ENCODE measurements at regions not wholly inside any gene's neighbourhood (a gene's known extent, or its start where the extent isn't known, plus 50 kb on each side); places are given as distances from the start of the nearest gene placed in this dataset.

GRCh38 chr10:88126699-88127098 is 263.3 kb downstream of the PTEN start:
- no peak for DNase-seq (ENCODE audit: low spot score)

GRCh38 chr10:88127269-88127668 is 263.8 kb downstream of the PTEN start:
- no peak for DNase-seq (ENCODE audit: low spot score)

GRCh38 chr10:88127766-88128165 is 264.3 kb downstream of the PTEN start:
- DNase-seq (ENCODE audit: low spot score), result no peak

DNA sequence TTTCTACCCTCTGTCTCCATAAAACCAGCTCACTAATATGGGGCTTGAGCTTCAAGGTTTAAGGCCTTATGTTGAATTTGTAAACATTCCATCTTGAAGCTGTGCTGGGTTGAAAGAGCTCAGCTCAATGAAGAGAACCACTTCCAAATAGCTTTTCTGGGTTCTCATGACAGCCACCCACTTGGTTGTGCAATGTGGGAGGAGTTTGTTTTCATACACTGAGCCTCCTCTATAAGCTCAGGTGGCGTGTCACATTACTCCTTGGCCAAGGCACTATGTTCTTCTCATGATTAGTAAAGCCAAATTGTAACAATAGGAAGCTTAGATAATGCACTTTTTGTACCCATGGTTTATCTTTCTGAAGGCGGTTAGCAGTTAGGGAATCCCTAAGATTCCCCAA is 265.6 kb downstream of the PTEN start:
- no peak for DNase-seq (ENCODE audit: low spot score)

DNA sequence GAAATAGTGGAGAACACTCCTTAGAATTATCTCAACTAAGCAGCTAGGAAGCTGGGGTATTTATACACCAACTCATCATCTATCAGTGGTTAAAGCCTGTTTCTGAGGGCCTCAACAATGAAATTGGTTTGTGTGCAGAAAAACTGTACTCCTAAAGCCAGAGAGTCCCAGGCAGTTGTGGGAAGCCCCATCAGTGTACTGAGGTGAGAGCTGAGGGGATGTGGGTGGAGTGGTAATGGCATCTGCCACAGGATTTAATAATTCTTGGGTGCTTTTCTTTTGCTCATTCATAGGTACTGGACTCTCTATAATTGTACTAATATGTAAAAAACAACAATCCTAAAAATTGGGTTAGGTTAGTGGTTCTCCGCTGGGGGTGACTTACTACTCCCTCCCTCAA is 267.5 kb downstream of the PTEN start:
- no peak for DNase-seq (ENCODE audit: low spot score)

- DNase-seq (ENCODE audit: low spot score), result peak; percentile 39
Measured at GRCh38 chr10:88131511-88132139, 268.2 kb downstream of the PTEN start.

- DNase-seq (ENCODE audit: low spot score), result no peak
Measured at GRCh38 chr10:88136712-88137111, 273.3 kb downstream of the PTEN start.

DNA sequence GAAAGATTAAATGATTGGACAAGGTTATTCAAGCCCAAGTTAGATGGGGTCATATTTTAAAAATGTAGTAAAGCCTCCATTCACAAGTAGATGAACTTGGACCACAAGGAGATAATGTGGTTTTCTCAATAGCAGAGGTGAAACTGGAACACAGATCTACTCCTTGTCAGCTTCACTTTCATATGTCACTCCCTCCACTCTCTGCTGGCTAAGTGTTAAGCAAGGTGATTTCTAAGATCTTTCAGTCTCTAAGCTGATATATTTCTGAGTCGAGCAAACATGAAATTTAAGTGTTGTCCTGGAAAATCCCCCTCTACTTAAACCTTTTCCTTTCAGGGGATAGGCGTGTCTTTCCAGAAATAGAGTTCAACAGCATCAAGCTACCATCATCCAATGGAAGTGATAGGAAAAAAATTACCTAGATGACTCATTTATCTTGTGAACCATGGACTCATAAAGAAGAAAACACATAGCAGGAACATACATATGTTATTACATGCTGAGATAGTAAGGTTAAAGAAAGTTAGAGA is 275.0 kb downstream of the PTEN start:
- no peak for DNase-seq (ENCODE audit: low spot score)

GRCh38 chr10:88147000-88147798 is 283.8 kb downstream of the PTEN start:
- no peak for DNase-seq (ENCODE audit: low spot score)

DNA sequence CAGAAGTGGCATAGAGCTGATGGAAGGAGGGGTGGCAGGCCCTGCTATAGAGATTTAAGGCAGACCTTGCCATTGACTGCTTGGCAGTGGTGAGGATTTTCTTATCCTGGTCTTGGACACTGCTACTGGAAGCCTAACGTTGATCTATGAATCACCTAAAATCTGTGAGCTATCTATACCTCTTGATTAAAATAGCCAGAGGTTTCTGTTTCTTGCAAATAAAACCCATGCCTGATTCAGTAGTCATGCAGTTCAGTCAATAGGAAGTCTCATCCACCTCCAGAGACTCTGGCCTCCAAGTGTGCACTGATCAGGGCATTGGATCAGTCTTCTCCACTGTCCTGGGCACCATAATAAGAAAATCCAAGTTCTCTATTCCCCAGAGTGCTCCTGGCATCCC is 286.5 kb downstream of the PTEN start:
- no peak for DNase-seq (ENCODE audit: low spot score)

GRCh38 chr10:88150339-88150738 is 286.9 kb downstream of the PTEN start:
- DNase-seq (ENCODE audit: low spot score), result no peak

DNA sequence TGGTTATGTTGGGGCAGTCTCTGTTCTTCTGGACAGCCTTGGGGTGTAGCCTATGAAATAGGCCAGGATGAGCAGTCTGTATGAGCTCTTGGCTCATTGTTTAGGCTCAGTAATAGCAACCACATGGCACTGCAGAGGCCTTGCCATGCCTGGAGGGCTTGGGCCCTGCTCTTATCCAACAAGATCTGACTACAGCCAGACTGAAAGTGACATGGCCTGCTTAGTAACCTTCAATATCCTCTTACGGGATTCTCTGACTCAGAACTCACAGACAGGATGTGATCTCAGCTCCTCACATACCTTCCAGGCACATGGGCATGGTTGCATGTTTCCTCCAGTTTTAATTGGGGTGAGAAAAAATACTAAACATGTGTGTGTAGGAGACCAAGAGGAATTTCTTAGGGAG is 289.3 kb downstream of the PTEN start:
- DNase-seq (ENCODE audit: low spot score), result peak; percentile 11

- no peak for DNase-seq (ENCODE audit: low spot score)
Measured at GRCh38 chr10:88154596-88155250, 291.3 kb downstream of the PTEN start.

DNA sequence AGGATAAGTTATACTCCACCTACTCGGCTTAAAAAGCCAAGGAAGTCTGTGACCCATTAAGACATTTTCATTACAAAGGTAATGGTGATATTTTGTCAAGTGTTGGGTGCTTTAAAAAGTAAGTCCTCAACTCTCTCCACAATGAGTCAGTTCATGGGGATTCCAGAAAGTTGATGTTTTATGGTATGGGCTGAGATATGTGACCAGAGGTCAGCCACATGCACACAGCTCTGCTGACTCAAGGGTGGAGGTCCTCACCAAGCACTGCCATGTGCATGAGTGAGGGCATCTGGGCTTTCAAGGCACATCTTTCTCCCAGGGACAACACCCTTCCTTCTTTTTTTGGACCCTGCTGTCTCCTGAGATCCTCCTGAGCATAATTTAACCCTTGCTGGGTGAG is 292.9 kb downstream of the PTEN start:
- no peak for DNase-seq (ENCODE audit: low spot score)

DNA sequence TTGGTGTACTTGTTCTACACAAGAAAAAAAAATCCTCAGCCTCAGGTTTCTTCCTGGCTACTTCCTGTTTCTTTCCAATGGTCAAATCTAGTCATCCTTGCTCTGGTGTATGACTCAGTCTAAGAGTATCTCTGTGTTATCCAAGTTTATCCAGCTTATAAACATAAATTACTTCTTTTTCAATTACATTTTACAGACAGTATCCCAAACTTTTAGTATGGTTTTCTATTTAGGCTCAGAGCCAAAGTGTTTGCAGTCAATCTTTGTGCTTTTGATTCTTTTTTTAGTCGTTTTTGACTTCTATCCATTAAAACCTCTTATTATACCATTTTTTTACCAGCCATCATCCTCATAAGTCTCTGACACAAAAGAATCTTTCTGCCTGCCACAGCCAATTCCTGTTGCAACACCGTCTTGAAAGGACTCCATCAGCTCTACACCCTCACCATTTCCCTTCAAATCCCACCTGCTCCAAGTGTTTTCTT is 294.6 kb downstream of the PTEN start:
- DNase-seq (ENCODE audit: low spot score), result no peak

- DNase-seq (ENCODE audit: low spot score), result no peak
Measured at GRCh38 chr10:88158526-88159122, 295.2 kb downstream of the PTEN start.

GRCh38 chr10:88159127-88159829 is 295.9 kb downstream of the PTEN start:
- DNase-seq (ENCODE audit: low spot score), result no peak

DNA sequence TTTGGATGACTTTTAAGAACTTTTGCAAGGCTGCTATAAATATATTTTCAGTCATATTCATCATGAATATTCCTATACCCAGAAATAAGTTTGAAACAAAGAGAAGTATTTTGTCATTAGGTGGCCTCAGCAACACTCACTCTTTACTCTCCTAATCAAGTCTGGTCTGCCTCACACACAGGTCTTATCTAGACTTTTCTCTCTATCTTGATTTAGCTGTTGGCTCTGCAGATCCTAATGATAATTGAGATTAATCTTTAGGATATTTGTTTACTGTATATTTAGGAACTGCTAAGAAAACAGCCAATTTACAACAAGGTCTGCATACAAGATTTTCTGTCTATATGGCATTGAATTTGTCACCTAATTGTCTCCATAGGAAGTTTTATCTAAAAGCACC is 297.6 kb downstream of the PTEN start:
- DNase-seq (ENCODE audit: low spot score), result no peak

DNA sequence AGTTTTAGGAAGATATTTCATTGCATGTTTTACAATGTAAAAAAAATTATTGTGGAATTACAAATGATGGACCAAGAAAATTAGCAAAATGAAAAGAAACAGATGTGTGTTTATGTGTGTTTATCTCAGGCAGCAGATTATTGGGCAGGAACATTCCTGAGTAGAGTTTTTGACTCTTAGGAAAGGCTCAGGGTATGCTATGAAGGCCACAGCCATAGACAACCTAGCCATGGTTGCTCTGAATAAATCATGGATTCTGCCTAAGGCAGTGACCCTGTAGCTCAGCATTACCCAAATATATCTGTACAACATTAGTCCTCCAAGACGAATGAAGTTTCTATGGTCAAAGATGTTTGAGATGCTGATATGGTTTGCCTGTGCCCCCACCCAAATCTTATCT is 298.3 kb downstream of the PTEN start:
- DNase-seq (ENCODE audit: low spot score), result no peak

- DNase-seq (ENCODE audit: low spot score), result no peak
Measured at GRCh38 chr10:88162852-88163251, 299.4 kb downstream of the PTEN start.

GRCh38 chr10:88163572-88163971 is 300.1 kb downstream of the PTEN start:
- no peak for DNase-seq (ENCODE audit: low spot score)

Data from SK-N-DZ (cell line).